Ectodermal cell (in vitro differentiated cells): ENCODE measurements at regions not wholly inside any gene's neighbourhood (a gene's known extent, or its start where the extent isn't known, plus 50 kb on each side); places are given as distances from the start of the nearest gene placed in this dataset.

Source experiments
- H3K27ac ChIP-seq: 2 replicates; pipeline ENCODE4 v1.7.0; 2013; ENCODE audit warnings: mild to moderate bottlenecking, low read depth, low read length; ENCODE audit not compliant: insufficient read depth, poor library complexity, severe bottlenecking
- H3K27me3 ChIP-seq: 2 replicates; pipeline ENCODE4 v1.7.0; 2013; ENCODE audit warnings: mild to moderate bottlenecking, low read length; ENCODE audit not compliant: insufficient read depth, control insufficient read depth, poor library complexity, severe bottlenecking
- H3K36me3 ChIP-seq: one replicate; pipeline ENCODE4 v1.7.0; 2013; ENCODE audit warnings: low read length; ENCODE audit not compliant: control insufficient read depth, insufficient read depth
- H3K4me1 ChIP-seq: one replicate; pipeline ENCODE4 v1.7.0; 2013; ENCODE audit warnings: low read length; ENCODE audit not compliant: control insufficient read depth, insufficient read depth
- H3K4me3 ChIP-seq: 2 replicates; pipeline ENCODE4 v1.7.0; 2013; ENCODE audit warnings: low read depth, low read length, control low read depth; ENCODE audit not compliant: insufficient read depth
- H3K9me3 ChIP-seq: 2 replicates; pipeline ENCODE4 v1.7.0; 2013; ENCODE audit warnings: mild to moderate bottlenecking, low read length, moderate library complexity; ENCODE audit not compliant: control insufficient read depth
- WGBS, 2 experiments: methylation state at CpG; one replicate each; pipeline ENCODE4 v1.1.7; 2013; ENCODE audit warnings: missing lambda C conversion rate in 2 of 2; 5-methylcytosine and 5-hydroxymethylcytosine counted together

GRCh38 chr3:59264366-59264765, 214.5 kb upstream of the CFAP20DC start:
- Histone ChIP-seq H3K4me1 (no peaks in the 10 kb centered on the region), H3K9me3 (no peaks in the 10 kb centered on the region), H3K27me3 (no peaks in the 10 kb centered on the region), H3K36me3 (no peaks in the 10 kb centered on the region), H3K27ac (no peak overlapping the region), H3K4me3 (no peak overlapping the region)
- 89 to 96% methylated on average over 1 to 2 of the region's 2 CpGs for WGBS, 2 experiments

- H3K4me3 ChIP-seq = no peak overlapping the region
These were observed 213.3 kb upstream of the CFAP20DC start for GRCh38 chr3:59263152-59263551.

GRCh38 chr3:59262076-59262498, 212.3 kb upstream of the CFAP20DC start:
- Histone ChIP-seq H3K9me3 (no peaks in the 10 kb centered on the region), H3K27me3 (no peaks in the 10 kb centered on the region), H3K27ac (no peak overlapping the region), H3K4me3 (no peak overlapping the region), H3K36me3 (no peaks in the 10 kb centered on the region), H3K4me1 (no peaks in the 10 kb centered on the region)
- 95 to 100% methylated on average over 2 of the region's 2 CpGs for WGBS, 2 experiments

More at GRCh38 chr3:59263152-59263551, 213.3 kb upstream of the CFAP20DC start:
- Histone ChIP-seq H3K9me3 (no peaks in the 10 kb centered on the region), H3K27ac (no peak overlapping the region), H3K36me3 (no peaks in the 10 kb centered on the region), H3K27me3 (no peaks in the 10 kb centered on the region), H3K4me1 (no peaks in the 10 kb centered on the region)
- 93 to 94% methylated on average over 3 of the region's 3 CpGs for WGBS, 2 experiments

- Histone ChIP-seq H3K4me1 (no peaks in the 10 kb centered on the region), H3K36me3 (no peaks in the 10 kb centered on the region), H3K9me3 (no peaks in the 10 kb centered on the region), H3K27ac (no peak overlapping the region), H3K27me3 (no peaks in the 10 kb centered on the region), H3K4me3 (no peak overlapping the region)
These were observed 211.2 kb upstream of the CFAP20DC start for GRCh38 chr3:59261009-59261408.

- Histone ChIP-seq H3K4me3 (no peak overlapping the region), H3K27me3 (no peaks in the 10 kb centered on the region), H3K4me1 (no peaks in the 10 kb centered on the region), H3K9me3 (no peaks in the 10 kb centered on the region), H3K27ac (no peak overlapping the region), H3K36me3 (no peaks in the 10 kb centered on the region)
- WGBS, 2 experiments = 90 to 91% methylated on average over 5 to 7 of the region's 8 CpGs
These were observed 208.9 kb upstream of the CFAP20DC start for GRCh38 chr3:59258550-59259260.

GRCh38 chr3:59257506-59257905, 207.7 kb upstream of the CFAP20DC start:
- H3K4me1 ChIP-seq = no peaks in the 10 kb centered on the region
- no peak overlapping the region for H3K4me3 ChIP-seq
- no peak overlapping the region for H3K27ac ChIP-seq
- WGBS, 2 experiments = 94% methylated on average over 3 of the region's 3 CpGs
- H3K36me3 ChIP-seq = no peaks in the 10 kb centered on the region
- H3K27me3 ChIP-seq = no peaks in the 10 kb centered on the region
- no peaks in the 10 kb centered on the region for H3K9me3 ChIP-seq

- H3K9me3 ChIP-seq = no peaks in the 10 kb centered on the region
- no peaks in the 10 kb centered on the region for H3K4me1 ChIP-seq
- 96 to 100% methylated on average over 1 of the region's 1 CpG for WGBS, 2 experiments
- H3K27ac ChIP-seq = no peak overlapping the region
- H3K36me3 ChIP-seq = no peaks in the 10 kb centered on the region
- no peak overlapping the region for H3K4me3 ChIP-seq
- no peaks in the 10 kb centered on the region for H3K27me3 ChIP-seq
These were observed 206.4 kb upstream of the CFAP20DC start for GRCh38 chr3:59256230-59256629.

- whole genome bisulfite sequencing, 2 experiments = 90 to 93% methylated on average over 3 of the region's 3 CpGs
- Histone ChIP-seq H3K27ac (no peak overlapping the region), H3K9me3 (no peaks in the 10 kb centered on the region), H3K27me3 (no peaks in the 10 kb centered on the region), H3K4me3 (no peak overlapping the region), H3K36me3 (no peaks in the 10 kb centered on the region), H3K4me1 (no peaks in the 10 kb centered on the region)
These were observed 205.2 kb upstream of the CFAP20DC start for GRCh38 chr3:59254976-59255375.

GRCh38 chr3:59254433-59254832, 204.6 kb upstream of the CFAP20DC start:
- Histone ChIP-seq H3K9me3 (no peaks in the 10 kb centered on the region), H3K4me3 (no peak overlapping the region), H3K27ac (no peak overlapping the region), H3K36me3 (no peaks in the 10 kb centered on the region), H3K27me3 (no peaks in the 10 kb centered on the region), H3K4me1 (no peaks in the 10 kb centered on the region)
- 93% methylated on average over 7 of the region's 7 CpGs for WGBS, 2 experiments

GRCh38 chr3:59253523-59253922, 203.7 kb upstream of the CFAP20DC start:
- no peaks in the 10 kb centered on the region for H3K9me3 ChIP-seq
- no peak overlapping the region for H3K27ac ChIP-seq
- WGBS, 2 experiments = 100% methylated on average over 1 of the region's 2 CpGs
- H3K27me3 ChIP-seq = no peaks in the 10 kb centered on the region
- no peaks in the 10 kb centered on the region for H3K4me1 ChIP-seq
- H3K36me3 ChIP-seq = no peaks in the 10 kb centered on the region
- H3K4me3 ChIP-seq = no peak overlapping the region

- WGBS, 2 experiments = 93 to 97% methylated on average over 3 of the region's 3 CpGs
These were observed 202.0 kb upstream of the CFAP20DC start for GRCh38 chr3:59251869-59252268.

More at GRCh38 chr3:59251869-59252268, 202.0 kb upstream of the CFAP20DC start:
- no peaks in the 10 kb centered on the region for H3K27me3 ChIP-seq
- H3K9me3 ChIP-seq = no peaks in the 10 kb centered on the region
- no peak overlapping the region for H3K4me3 ChIP-seq
- H3K4me1 ChIP-seq = no peaks in the 10 kb centered on the region
- H3K36me3 ChIP-seq = no peaks in the 10 kb centered on the region
- no peak overlapping the region for H3K27ac ChIP-seq
